ENCODE measurements at regions not wholly inside any gene's neighbourhood (a gene's known extent, or its start where the extent isn't known, plus 50 kb on each side); places are given as distances from the start of the nearest gene placed in this dataset.
"Not testable (repeated sequence)": the region's sequence is repeated elsewhere in the genome, so short reads cannot be mapped to it uniquely, and the experiment has no call there.

DNA sequence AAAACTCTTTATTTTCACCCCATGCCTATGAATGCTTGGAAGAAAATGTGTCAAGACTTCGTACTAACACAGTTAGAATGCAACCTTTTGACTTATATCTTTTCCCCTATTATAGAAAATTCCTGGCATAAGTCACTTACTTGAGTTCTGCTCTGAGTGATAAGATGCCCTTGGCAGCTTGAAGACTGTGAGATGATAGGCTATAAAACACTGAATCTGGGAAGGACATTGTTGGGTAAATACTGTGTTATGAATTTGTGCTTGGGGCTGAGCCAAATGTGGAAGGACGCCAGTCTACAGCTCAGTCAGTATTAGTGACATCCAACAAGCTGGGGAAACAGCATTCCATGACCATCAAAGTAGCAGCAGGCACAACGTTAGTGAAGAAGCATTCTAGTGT is 368.0 kb upstream of the SGCG start:
- TF ChIP-seq, protein P1, sequence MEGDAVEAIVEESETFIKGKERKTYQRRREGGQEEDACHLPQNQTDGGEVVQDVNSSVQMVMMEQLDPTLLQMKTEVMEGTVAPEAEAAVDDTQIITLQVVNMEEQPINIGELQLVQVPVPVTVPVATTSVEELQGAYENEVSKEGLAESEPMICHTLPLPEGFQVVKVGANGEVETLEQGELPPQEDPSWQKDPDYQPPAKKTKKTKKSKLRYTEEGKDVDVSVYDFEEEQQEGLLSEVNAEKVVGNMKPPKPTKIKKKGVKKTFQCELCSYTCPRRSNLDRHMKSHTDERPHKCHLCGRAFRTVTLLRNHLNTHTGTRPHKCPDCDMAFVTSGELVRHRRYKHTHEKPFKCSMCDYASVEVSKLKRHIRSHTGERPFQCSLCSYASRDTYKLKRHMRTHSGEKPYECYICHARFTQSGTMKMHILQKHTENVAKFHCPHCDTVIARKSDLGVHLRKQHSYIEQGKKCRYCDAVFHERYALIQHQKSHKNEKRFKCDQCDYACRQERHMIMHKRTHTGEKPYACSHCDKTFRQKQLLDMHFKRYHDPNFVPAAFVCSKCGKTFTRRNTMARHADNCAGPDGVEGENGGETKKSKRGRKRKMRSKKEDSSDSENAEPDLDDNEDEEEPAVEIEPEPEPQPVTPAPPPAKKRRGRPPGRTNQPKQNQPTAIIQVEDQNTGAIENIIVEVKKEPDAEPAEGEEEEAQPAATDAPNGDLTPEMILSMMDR (IDR thresholded peaks at IDR 0.05) = no peak
- TF ChIP-seq POLR2A (IDR thresholded peaks at IDR 0.05) = no peak
- no peak overlapping the region for H3K4me3 ChIP-seq (ENCODE audit: low read depth, poor library complexity, severe bottlenecking)
- intact Hi-C loops (cut with DNase I; ENCODE audit: low total_unique reads) = no loop called here
- WGBS, 2 donors = 17 to 33% methylated on average over 3 of the region's 3 CpGs
- DNase-seq (ENCODE audit: low spot score in 2 of 2) = peak in 1 of 2 donors; percentile 38

DNA sequence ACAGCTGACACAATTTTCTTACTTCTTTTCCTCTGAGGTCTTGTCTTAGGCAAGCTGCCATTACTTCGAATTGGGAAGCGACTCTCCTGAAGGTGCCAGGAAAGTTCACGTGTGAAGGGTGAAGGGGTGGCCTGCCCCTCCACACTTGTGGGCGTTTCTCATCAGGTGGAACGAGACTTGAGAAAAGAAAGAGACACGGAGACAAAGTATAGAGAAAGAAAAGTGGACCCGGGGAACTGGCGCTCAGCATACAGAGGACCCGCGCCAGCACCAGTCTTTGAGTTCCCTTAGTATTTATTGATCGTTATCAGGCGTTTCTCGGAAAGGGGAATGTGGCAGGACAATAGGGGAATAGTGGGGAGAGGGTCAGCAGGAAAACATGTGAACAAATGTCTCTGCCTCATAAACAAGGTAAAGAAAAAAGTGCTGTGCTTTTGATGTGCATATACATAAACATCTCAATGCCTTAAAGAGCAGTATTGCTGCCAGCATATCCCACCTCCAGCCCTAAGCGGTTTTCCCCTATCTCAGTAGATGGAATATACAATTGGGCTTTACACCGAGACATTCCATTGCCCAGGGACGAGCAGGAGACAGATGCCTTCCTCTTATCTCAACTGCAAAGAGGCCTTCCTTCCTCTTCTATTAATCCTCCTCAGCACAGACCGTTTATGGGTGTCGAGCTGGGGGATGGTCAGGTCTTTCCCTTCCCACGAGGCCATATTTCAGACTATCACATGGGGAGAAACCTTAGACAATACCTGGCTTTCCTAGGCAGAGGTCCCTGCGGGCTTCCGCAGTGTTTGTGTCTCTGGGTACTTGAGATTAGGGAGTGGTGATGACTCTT is 367.0 kb upstream of the SGCG start:
- DNase-seq (ENCODE audit: low spot score in 2 of 2); intact Hi-C loops (cut with DNase I; ENCODE audit: low total_unique reads); H3K4me3 ChIP-seq (ENCODE audit: low read depth, poor library complexity, severe bottlenecking): not testable (repeated sequence)
- 43 to 55% methylated on average over 21 of the region's 21 CpGs for WGBS, 2 donors

DNA sequence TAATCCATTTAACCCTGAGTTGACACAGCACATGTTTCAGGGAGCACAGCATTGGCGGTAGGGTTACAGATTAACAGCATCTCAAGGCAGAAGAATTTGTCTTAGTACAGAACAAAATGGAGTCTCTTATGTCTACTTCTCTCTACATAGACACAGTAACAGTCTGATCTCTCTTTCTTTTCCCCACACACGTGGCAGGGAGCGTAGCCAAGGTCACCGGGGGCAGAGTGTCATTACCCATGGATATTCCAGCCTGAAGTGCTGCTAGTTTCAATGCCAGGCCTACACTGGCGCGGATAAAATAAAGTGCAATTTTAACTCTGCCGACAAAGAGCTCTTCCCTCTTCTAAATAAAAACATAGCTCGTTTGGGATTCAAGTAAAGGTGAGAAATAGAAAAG is 366.3 kb upstream of the SGCG start:
- H3K4me3 ChIP-seq (ENCODE audit: low read depth, poor library complexity, severe bottlenecking); DNase-seq (ENCODE audit: low spot score in 2 of 2); intact Hi-C loops (cut with DNase I; ENCODE audit: low total_unique reads): not testable (repeated sequence)
- WGBS, 2 donors = 71 to 83% methylated on average over 8 of the region's 8 CpGs

DNA sequence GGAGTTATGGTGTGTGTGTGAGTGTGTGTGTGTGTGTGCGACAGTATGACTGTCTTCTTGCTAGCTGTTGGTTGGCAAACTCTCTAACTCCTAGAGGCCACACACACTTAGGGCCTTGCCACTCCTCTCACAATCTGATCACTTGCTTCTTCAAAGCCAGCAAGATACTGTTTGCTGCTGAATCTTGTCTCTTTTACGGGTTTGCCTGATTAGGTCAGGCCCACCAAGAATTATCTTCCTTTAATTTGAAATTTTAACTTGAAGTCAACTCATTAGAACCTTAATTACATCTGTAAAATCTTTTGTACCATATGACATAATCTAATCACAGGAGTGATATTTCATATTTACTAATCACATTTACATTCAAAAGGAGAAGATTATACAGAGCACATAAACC is 359.2 kb upstream of the SGCG start:
- TF ChIP-seq, protein P1 (IDR thresholded peaks at IDR 0.05) = no peak
- no peak for TF ChIP-seq POLR2A (IDR thresholded peaks at IDR 0.05)
- DNase-seq (ENCODE audit: low spot score in 2 of 2) = no peak
- intact Hi-C loops (cut with DNase I; ENCODE audit: low total_unique reads) = no loop called here
- WGBS, 2 donors = 92 to 97% methylated on average over 2 of the region's 2 CpGs
- no peak overlapping the region for H3K4me3 ChIP-seq (ENCODE audit: low read depth, poor library complexity, severe bottlenecking)

DNA sequence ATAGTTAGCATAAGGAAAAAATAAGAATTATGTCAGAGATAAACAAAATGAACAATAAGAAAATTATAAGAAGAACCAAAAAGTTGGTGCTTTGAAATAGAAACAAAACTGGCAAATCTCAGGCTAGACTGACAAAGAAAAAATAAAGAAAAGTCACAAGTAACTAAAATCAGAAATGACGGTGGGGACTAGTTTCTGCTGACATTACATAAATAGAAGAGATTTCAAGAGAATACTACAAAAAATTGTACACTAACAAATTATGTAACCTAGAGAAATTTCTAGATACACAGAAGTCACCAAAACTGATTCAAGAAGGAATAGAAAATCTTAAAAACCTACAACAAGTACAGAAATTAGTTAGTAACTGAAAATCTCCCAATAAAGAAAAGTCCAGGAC is 355.6 kb upstream of the SGCG start:
- intact Hi-C loops (cut with DNase I; ENCODE audit: low total_unique reads) = no loop called here
- H3K4me3 ChIP-seq (ENCODE audit: low read depth, poor library complexity, severe bottlenecking) = no peak overlapping the region
- WGBS, 2 donors = 84 to 94% methylated on average over 1 of the region's 1 CpG
- TF ChIP-seq POLR2A (IDR thresholded peaks at IDR 0.05) = no peak
- TF ChIP-seq, protein P1 (IDR thresholded peaks at IDR 0.05) = no peak
- no peak for DNase-seq (ENCODE audit: low spot score in 2 of 2)

DNA sequence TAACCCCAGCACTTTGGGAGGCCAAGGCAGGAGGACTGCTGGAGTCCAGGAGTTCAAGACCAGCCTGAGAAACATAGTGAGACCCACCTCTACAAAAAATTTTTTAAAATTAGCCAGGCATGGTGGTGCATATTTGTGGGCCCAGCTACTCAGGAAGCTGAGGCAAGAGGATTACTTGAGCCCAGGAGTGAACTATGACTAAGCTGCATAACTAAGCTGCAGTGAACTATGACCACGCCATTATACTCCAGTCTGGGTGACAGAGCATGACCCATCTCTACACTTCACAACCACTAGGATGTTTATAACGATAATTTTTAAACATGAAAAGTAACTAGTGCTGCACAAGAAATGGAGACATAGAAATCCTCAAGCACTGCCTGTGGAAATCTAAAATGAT is 352.7 kb upstream of the SGCG start:
- 84 to 89% methylated on average over 2 of the region's 2 CpGs for WGBS, 2 donors
- no peak for DNase-seq (ENCODE audit: low spot score in 2 of 2)
- H3K4me3 ChIP-seq (ENCODE audit: low read depth, poor library complexity, severe bottlenecking) = no peak overlapping the region
- no peak for TF ChIP-seq POLR2A (IDR thresholded peaks at IDR 0.05)
- TF ChIP-seq, protein P1 (IDR thresholded peaks at IDR 0.05) = no peak
- intact Hi-C loops (cut with DNase I; ENCODE audit: low total_unique reads) = no loop called here

DNA sequence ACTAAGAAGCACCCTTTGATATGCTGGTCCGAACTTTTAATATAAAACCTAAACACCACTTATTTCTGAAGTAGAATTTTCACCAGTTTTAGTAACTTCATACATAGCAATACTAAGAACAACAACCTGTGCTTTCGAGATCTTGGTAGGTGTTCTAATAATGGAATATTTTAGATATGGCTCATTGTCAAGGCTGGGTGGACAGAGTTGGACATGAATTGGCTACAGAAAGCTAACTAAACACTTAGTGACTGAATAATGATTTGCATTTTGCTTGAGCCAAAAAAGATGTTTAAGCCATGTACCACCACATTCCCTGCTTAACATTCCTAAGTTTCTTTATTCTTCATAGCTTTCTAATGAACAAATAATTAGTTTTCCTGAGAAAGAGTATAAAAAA is 344.3 kb upstream of the SGCG start:
- WGBS, 2 donors = 90 to 93% methylated on average over 2 of the region's 2 CpGs
- TF ChIP-seq, protein P1 (IDR thresholded peaks at IDR 0.05) = no peak
- TF ChIP-seq POLR2A (IDR thresholded peaks at IDR 0.05) = no peak
- intact Hi-C loops (cut with DNase I; ENCODE audit: low total_unique reads) = no loop called here
- DNase-seq (ENCODE audit: low spot score in 2 of 2) = no peak
- no peak overlapping the region for H3K4me3 ChIP-seq (ENCODE audit: low read depth, poor library complexity, severe bottlenecking)

Data from lower leg skin (tissue), 4 donors.